GM23338 (cell line): ENCODE measurements at regions not wholly inside any gene's neighbourhood (a gene's known extent, or its start where the extent isn't known, plus 50 kb on each side); places are given as distances from the start of the nearest gene placed in this dataset.

Experiments used
- CTCF ChIP-seq, 2 experiments: fragments of 200-600 bp in 1 of 2; sonication (generic) in 1 of 2; conservative IDR thresholded peaks; 2 replicates each; pipeline versions ENCODE4 v1.5.1 to v1.6.1; 2016 to 2017; ENCODE audit warnings: antibody characterized with exemption in 2 of 2, low read depth in 2 of 2, mild to moderate bottlenecking in 2 of 2, moderate library complexity in 1 of 2
- EZH2 ChIP-seq: fragments of 200-600 bp; sonication (generic); IDR thresholded peaks from one replicate; pipeline ENCODE4 v1.8.0; 2017; ENCODE audit warnings: antibody characterized with exemption, mild to moderate bottlenecking, low read depth; ENCODE audit not compliant: unreplicated experiment
- EZH2phosphoT487 ChIP-seq: fragments of 200-600 bp; sonication (generic); IDR thresholded peaks from one replicate; pipeline ENCODE4 v1.8.1; 2018; ENCODE audit warnings: antibody characterized with exemption; ENCODE audit not compliant: unreplicated experiment
- POLR2AphosphoS5 ChIP-seq: IDR thresholded peaks from 2 replicates; pipeline ENCODE4 v1.6.1; 2016; ENCODE audit warnings: antibody characterized with exemption, low read depth

- no peak for TF ChIP-seq CTCF (conservative IDR thresholded peaks at IDR 0.05; ENCODE audit: low read depth in 2 of 2)
- no peak for TF ChIP-seq EZH2
- no peak for TF ChIP-seq POLR2AphosphoS5
- TF ChIP-seq EZH2phosphoT487: no peak
Observed at GRCh38 chr5:135124128-135124527, 90.1 kb upstream of the PITX1 start.
